Activated naive CD4-positive, alpha-beta T cell treated with anti-CD3 and anti-CD28 coated beads, Interleukin-2, amount 10 ng/mL, durations not matched to agents 7 days and 5 days (primary cell): ENCODE measurements at regions not wholly inside any gene's neighbourhood (a gene's known extent, or its start where the extent isn't known, plus 50 kb on each side); places are given as distances from the start of the nearest gene placed in this dataset.
A peak's percentile ranks its signal among the peaks of the same experiment; 100 is the strongest.

ENCODE experiments used
- CTCF ChIA-PET: fragments of 350-600 bp; sonication (Branson Sonifier 250); formaldehyde crosslinking; loops from one replicate; lab custom pipeline; 2021; ENCODE audit warnings: antibody characterized with exemption; lab: Charles Lee
- DNase-seq: peaks from one replicate; pipeline ENCODE4 v3.0.0-alpha.2; 2020
- H3K27ac Mint-ChIP-seq: one replicate; pipeline ENCODE4 v1.8.0; 2021; ENCODE audit warnings: mild to moderate bottlenecking, moderate library complexity, mixed read lengths
- H3K27me3 Mint-ChIP-seq: one replicate; pipeline ENCODE4 v1.8.0; 2021; ENCODE audit warnings: mild to moderate bottlenecking, mixed read lengths
- H3K36me3 Mint-ChIP-seq: one replicate; pipeline ENCODE4 v1.8.0; 2021; ENCODE audit warnings: mixed read lengths
- H3K4me1 Mint-ChIP-seq: one replicate; pipeline ENCODE4 v1.8.0; 2021; ENCODE audit warnings: mixed read lengths
- H3K4me3 Mint-ChIP-seq: one replicate; pipeline ENCODE4 v1.8.0; 2021; ENCODE audit warnings: mild to moderate bottlenecking, moderate library complexity, mixed read lengths
- H3K9me3 Mint-ChIP-seq: one replicate; pipeline ENCODE4 v1.8.0; 2021; ENCODE audit warnings: mixed read lengths

GRCh38 chr6:41464481-41464880 lies 81.7 kb upstream of the FOXP4 start:
- CTCF ChIA-PET, result interaction anchor here (1.0 kb wide), 1 partner anchor 11 kb away, joined by 3 read pairs; no protein-coding TSS in a partner anchor
- no peak overlapping the region for H3K27ac Mint-ChIP-seq
- H3K27me3 Mint-ChIP-seq, result peaks cover 92% of the 10 kb centered on the region
- peaks cover 5% of the 10 kb centered on the region for H3K4me1 Mint-ChIP-seq
- no peaks in the 10 kb centered on the region for H3K9me3 Mint-ChIP-seq
- no peaks in the 10 kb centered on the region for H3K36me3 Mint-ChIP-seq
- DNase-seq, result no peak
- no peak overlapping the region for H3K4me3 Mint-ChIP-seq

- peaks cover 95% of the 10 kb centered on the region for H3K27me3 Mint-ChIP-seq
- CTCF ChIA-PET, result no interaction called here
These were observed 79.7 kb upstream of the FOXP4 start for GRCh38 chr6:41466437-41466990.

GRCh38 chr6:41467061-41467460 lies 79.1 kb upstream of the FOXP4 start:
- Mint-ChIP-seq H3K4me3 (no peak overlapping the region), H3K4me1 (peaks cover 6% of the 10 kb centered on the region), H3K9me3 (no peaks in the 10 kb centered on the region), H3K27me3 (peaks cover 95% of the 10 kb centered on the region), H3K27ac (no peak overlapping the region), H3K36me3 (no peaks in the 10 kb centered on the region)
- CTCF ChIA-PET, result no interaction called here
- DNase-seq, result no peak

More at GRCh38 chr6:41466437-41466990, 79.7 kb upstream of the FOXP4 start:
- H3K4me3 Mint-ChIP-seq, result no peak overlapping the region
- no peaks in the 10 kb centered on the region for H3K36me3 Mint-ChIP-seq
- peaks cover 6% of the 10 kb centered on the region for H3K4me1 Mint-ChIP-seq
- H3K27ac Mint-ChIP-seq, result no peak overlapping the region
- no peak for DNase-seq
- H3K9me3 Mint-ChIP-seq, result no peaks in the 10 kb centered on the region

- peaks cover 95% of the 10 kb centered on the region for H3K27me3 Mint-ChIP-seq
- H3K27ac Mint-ChIP-seq, result no peak overlapping the region
- no peak overlapping the region for H3K4me3 Mint-ChIP-seq
- no peaks in the 10 kb centered on the region for H3K9me3 Mint-ChIP-seq
- no peaks in the 10 kb centered on the region for H3K36me3 Mint-ChIP-seq
- peaks cover 6% of the 10 kb centered on the region for H3K4me1 Mint-ChIP-seq
- CTCF ChIA-PET, result no interaction called here
- no peak for DNase-seq
These were observed 78.4 kb upstream of the FOXP4 start for GRCh38 chr6:41467627-41468404.

GRCh38 chr6:41469156-41470028 lies 76.8 kb upstream of the FOXP4 start:
- Mint-ChIP-seq H3K36me3 (no peaks in the 10 kb centered on the region), H3K4me1 (peaks cover 6% of the 10 kb centered on the region), H3K4me3 (peak overlapping the region; percentile 56), H3K27me3 (peaks cover 94% of the 10 kb centered on the region), H3K27ac (no peak overlapping the region), H3K9me3 (no peaks in the 10 kb centered on the region)
- CTCF ChIA-PET, result interaction anchor here (1.0 kb wide), 1 partner anchor 214 kb away, joined by 3 read pairs; no protein-coding TSS in a partner anchor
- DNase-seq, result no peak

- CTCF ChIA-PET, result interaction anchor here (1.0 kb wide), 1 partner anchor 214 kb away, joined by 3 read pairs; no protein-coding TSS in a partner anchor
- H3K36me3 Mint-ChIP-seq, result no peaks in the 10 kb centered on the region
- DNase-seq, result peak; percentile 27
These were observed 76.2 kb upstream of the FOXP4 start for GRCh38 chr6:41470029-41470330.

GRCh38 chr6:41470331-41471063 lies 75.7 kb upstream of the FOXP4 start:
- H3K27me3 Mint-ChIP-seq, result peaks cover 93% of the 10 kb centered on the region
- no peaks in the 10 kb centered on the region for H3K36me3 Mint-ChIP-seq
- CTCF ChIA-PET, result interaction anchor here (1.0 to 1.3 kb wide), 3 partner anchors 12 to 213 kb away, joined by 3 to 4 read pairs (median 3); no protein-coding TSS in a partner anchor
- no peak for DNase-seq
- peaks cover 6% of the 10 kb centered on the region for H3K4me1 Mint-ChIP-seq
- no peaks in the 10 kb centered on the region for H3K9me3 Mint-ChIP-seq
- no peak overlapping the region for H3K27ac Mint-ChIP-seq
- no peak overlapping the region for H3K4me3 Mint-ChIP-seq

More at GRCh38 chr6:41470029-41470330, 76.2 kb upstream of the FOXP4 start:
- H3K4me1 Mint-ChIP-seq, result peaks cover 6% of the 10 kb centered on the region
- H3K4me3 Mint-ChIP-seq, result peak overlapping the region; percentile 56
- H3K27me3 Mint-ChIP-seq, result peaks cover 93% of the 10 kb centered on the region
- no peaks in the 10 kb centered on the region for H3K9me3 Mint-ChIP-seq
- H3K27ac Mint-ChIP-seq, result no peak overlapping the region

GRCh38 chr6:41471064-41471895 lies 74.9 kb upstream of the FOXP4 start:
- peaks cover 91% of the 10 kb centered on the region for H3K27me3 Mint-ChIP-seq
- H3K9me3 Mint-ChIP-seq, result no peaks in the 10 kb centered on the region
- H3K4me1 Mint-ChIP-seq, result peaks cover 6% of the 10 kb centered on the region
- CTCF ChIA-PET, result interaction anchor here (1.2 to 1.3 kb wide), 2 partner anchors 12 to 26 kb away, joined by 3 to 4 read pairs; no protein-coding TSS in a partner anchor
- H3K27ac Mint-ChIP-seq, result no peak overlapping the region
- DNase-seq, result no peak
- no peak overlapping the region for H3K4me3 Mint-ChIP-seq
- H3K36me3 Mint-ChIP-seq, result no peaks in the 10 kb centered on the region

- H3K36me3 Mint-ChIP-seq, result no peaks in the 10 kb centered on the region
- no peak overlapping the region for H3K27ac Mint-ChIP-seq
- CTCF ChIA-PET, result interaction anchor here (1.3 kb wide), 1 partner anchor 10 kb away, joined by 3 read pairs; no protein-coding TSS in a partner anchor
- H3K4me1 Mint-ChIP-seq, result peaks cover 6% of the 10 kb centered on the region
- peaks cover 80% of the 10 kb centered on the region for H3K27me3 Mint-ChIP-seq
- H3K4me3 Mint-ChIP-seq, result no peak overlapping the region
- no peak for DNase-seq
- no peaks in the 10 kb centered on the region for H3K9me3 Mint-ChIP-seq
These were observed 71.8 kb upstream of the FOXP4 start for GRCh38 chr6:41474213-41474933.

- CTCF ChIA-PET, result interaction anchor here (1.3 kb wide), 1 partner anchor 11 kb away, joined by 3 read pairs; no protein-coding TSS in a partner anchor
- no peak overlapping the region for H3K27ac Mint-ChIP-seq
- no peaks in the 10 kb centered on the region for H3K4me1 Mint-ChIP-seq
- peaks cover 79% of the 10 kb centered on the region for H3K27me3 Mint-ChIP-seq
- H3K9me3 Mint-ChIP-seq, result no peaks in the 10 kb centered on the region
- no peaks in the 10 kb centered on the region for H3K36me3 Mint-ChIP-seq
- H3K4me3 Mint-ChIP-seq, result no peak overlapping the region
- DNase-seq, result no peak
These were observed 71.0 kb upstream of the FOXP4 start for GRCh38 chr6:41475164-41475563.

- Mint-ChIP-seq H3K27ac (no peak overlapping the region), H3K27me3 (peaks cover 77% of the 10 kb centered on the region), H3K36me3 (no peaks in the 10 kb centered on the region), H3K4me3 (no peak overlapping the region), H3K4me1 (no peaks in the 10 kb centered on the region), H3K9me3 (no peaks in the 10 kb centered on the region)
- CTCF ChIA-PET, result interaction anchor here (1.3 kb wide), 1 partner anchor 12 kb away, joined by 3 read pairs; no protein-coding TSS in a partner anchor
- DNase-seq, result no peak
These were observed 70.3 kb upstream of the FOXP4 start for GRCh38 chr6:41475737-41476357.

GRCh38 chr6:41476401-41476800 lies 69.8 kb upstream of the FOXP4 start:
- H3K27me3 Mint-ChIP-seq, result peaks cover 76% of the 10 kb centered on the region
- no peaks in the 10 kb centered on the region for H3K4me1 Mint-ChIP-seq
- no peak overlapping the region for H3K27ac Mint-ChIP-seq
- DNase-seq, result no peak
- H3K4me3 Mint-ChIP-seq, result no peak overlapping the region
- CTCF ChIA-PET, result no interaction called here
- H3K9me3 Mint-ChIP-seq, result no peaks in the 10 kb centered on the region
- no peaks in the 10 kb centered on the region for H3K36me3 Mint-ChIP-seq
